HG02981 (cell line): ENCODE measurements at regions not wholly inside any gene's neighbourhood (a gene's known extent, or its start where the extent isn't known, plus 50 kb on each side); places are given as distances from the start of the nearest gene placed in this dataset.

Experiments
- ATAC-seq: cut with Tn5 transposase; IDR thresholded peaks from one replicate; pipeline ENCODE4 v1.9.1; 2021; ENCODE audit warnings: mild to moderate bottlenecking, moderate library complexity; ENCODE audit not compliant: unreplicated experiment

GRCh38 chr1:94620345-94621031 lies 78.9 kb upstream of the F3 start:
- no peak for ATAC-seq

GRCh38 chr1:94619731-94620130 lies 78.2 kb upstream of the F3 start:
- ATAC-seq, result no peak

GRCh38 chr1:94617957-94618739 lies 76.6 kb upstream of the F3 start:
- ATAC-seq, result no peak

- ATAC-seq, result no peak
These were observed 75.7 kb upstream of the F3 start for GRCh38 chr1:94617134-94617805.

GRCh38 chr1:94616506-94616905 lies 74.9 kb upstream of the F3 start:
- ATAC-seq, result no peak

- ATAC-seq, result no peak
These were observed 73.4 kb upstream of the F3 start for GRCh38 chr1:94614996-94615395.

- no peak for ATAC-seq
These were observed 72.7 kb upstream of the F3 start for GRCh38 chr1:94614168-94614815.

GRCh38 chr1:94612525-94613204 lies 71.1 kb upstream of the F3 start:
- no peak for ATAC-seq

GRCh38 chr1:94611681-94612475 lies 70.3 kb upstream of the F3 start:
- ATAC-seq, result no peak

- no peak for ATAC-seq
These were observed 68.1 kb upstream of the F3 start for GRCh38 chr1:94609619-94610018.

- no peak for ATAC-seq
These were observed 67.4 kb upstream of the F3 start for GRCh38 chr1:94608852-94609530.

GRCh38 chr1:94608142-94608851 lies 66.7 kb upstream of the F3 start:
- no peak for ATAC-seq

GRCh38 chr1:94607398-94607797 lies 65.8 kb upstream of the F3 start:
- no peak for ATAC-seq

GRCh38 chr1:94606471-94606870 lies 64.9 kb upstream of the F3 start:
- no peak for ATAC-seq

- ATAC-seq, result no peak
These were observed 62.1 kb upstream of the F3 start for GRCh38 chr1:94603663-94604062.

- no peak for ATAC-seq
These were observed 61.5 kb upstream of the F3 start for GRCh38 chr1:94602802-94603625.

- peak; percentile 56 for ATAC-seq
These were observed 60.8 kb upstream of the F3 start for GRCh38 chr1:94602316-94602715.

- ATAC-seq, result no peak
These were observed 59.0 kb upstream of the F3 start for GRCh38 chr1:94600556-94600955.
